SKM-1 treated with dmso at 0.1 percent for 144 hours (cell line): ENCODE measurements at regions not wholly inside any gene's neighbourhood (a gene's known extent, or its start where the extent isn't known, plus 50 kb on each side); places are given as distances from the start of the nearest gene placed in this dataset.
"Not testable (repeated sequence)": the region's sequence is repeated elsewhere in the genome, so short reads cannot be mapped to it uniquely, and the experiment has no call there.

Experiments used
- DNase-seq: peaks from one replicate; lab custom pipeline; 2025; ENCODE audit not compliant: unreplicated experiment; lab: John Stamatoyannopoulos, UW

GRCh38 chrX:150051096-150051495 lies 112.8 kb upstream of the EOLA2 start:
- DNase-seq = no peak

GRCh38 chrX:150052226-150052625 lies 113.9 kb upstream of the EOLA2 start:
- no peak for DNase-seq

GRCh38 chrX:150058728-150059127 lies 120.4 kb upstream of the EOLA2 start:
- no peak for DNase-seq

- no peak for DNase-seq
Measured at GRCh38 chrX:150060406-150060805, 122.1 kb upstream of the EOLA2 start.

GRCh38 chrX:150062292-150063137 lies 124.2 kb upstream of the EOLA2 start:
- peak; percentile 1 for DNase-seq

GRCh38 chrX:150063138-150063518 lies 124.8 kb upstream of the EOLA2 start:
- DNase-seq = no peak

- peak; percentile 63 for DNase-seq
Measured at GRCh38 chrX:150063674-150064073, 125.4 kb upstream of the EOLA2 start.

GRCh38 chrX:150074175-150074574 lies 135.9 kb upstream of the EOLA2 start:
- no peak for DNase-seq

- no peak for DNase-seq
Measured at GRCh38 chrX:150080497-150080896, 142.2 kb upstream of the EOLA2 start.

GRCh38 chrX:150081076-150081475 lies 142.8 kb upstream of the EOLA2 start:
- no peak for DNase-seq

- DNase-seq = no peak
Measured at GRCh38 chrX:150084496-150085229, 146.4 kb upstream of the EOLA2 start.

GRCh38 chrX:150085881-150086280 lies 147.6 kb upstream of the EOLA2 start:
- no peak for DNase-seq

GRCh38 chrX:150086371-150086770 lies 148.1 kb upstream of the EOLA2 start:
- DNase-seq = no peak

GRCh38 chrX:150087612-150088011 lies 149.3 kb upstream of the EOLA2 start:
- no peak for DNase-seq

- no peak for DNase-seq
Measured at GRCh38 chrX:150088042-150088441, 149.8 kb upstream of the EOLA2 start.

- DNase-seq = no peak
Measured at GRCh38 chrX:150088766-150089518, 150.7 kb upstream of the EOLA2 start.

- DNase-seq = not testable (repeated sequence)
Measured at GRCh38 chrX:150091300-150091699, 153.0 kb upstream of the EOLA2 start.

GRCh38 chrX:150092549-150092948 lies 154.3 kb upstream of the EOLA2 start:
- DNase-seq = no peak

- DNase-seq = no peak
Measured at GRCh38 chrX:150094375-150094774, 156.1 kb upstream of the EOLA2 start.

GRCh38 chrX:150094996-150095395 lies 156.7 kb upstream of the EOLA2 start:
- DNase-seq = no peak

- no peak for DNase-seq
Measured at GRCh38 chrX:150099316-150099715, 161.0 kb upstream of the EOLA2 start.

- DNase-seq = no peak
Measured at GRCh38 chrX:150100261-150100660, 162.0 kb upstream of the EOLA2 start.
